ENCODE measurements at regions not wholly inside any gene's neighbourhood (a gene's known extent, or its start where the extent isn't known, plus 50 kb on each side); places are given as distances from the start of the nearest gene placed in this dataset.

DNA sequence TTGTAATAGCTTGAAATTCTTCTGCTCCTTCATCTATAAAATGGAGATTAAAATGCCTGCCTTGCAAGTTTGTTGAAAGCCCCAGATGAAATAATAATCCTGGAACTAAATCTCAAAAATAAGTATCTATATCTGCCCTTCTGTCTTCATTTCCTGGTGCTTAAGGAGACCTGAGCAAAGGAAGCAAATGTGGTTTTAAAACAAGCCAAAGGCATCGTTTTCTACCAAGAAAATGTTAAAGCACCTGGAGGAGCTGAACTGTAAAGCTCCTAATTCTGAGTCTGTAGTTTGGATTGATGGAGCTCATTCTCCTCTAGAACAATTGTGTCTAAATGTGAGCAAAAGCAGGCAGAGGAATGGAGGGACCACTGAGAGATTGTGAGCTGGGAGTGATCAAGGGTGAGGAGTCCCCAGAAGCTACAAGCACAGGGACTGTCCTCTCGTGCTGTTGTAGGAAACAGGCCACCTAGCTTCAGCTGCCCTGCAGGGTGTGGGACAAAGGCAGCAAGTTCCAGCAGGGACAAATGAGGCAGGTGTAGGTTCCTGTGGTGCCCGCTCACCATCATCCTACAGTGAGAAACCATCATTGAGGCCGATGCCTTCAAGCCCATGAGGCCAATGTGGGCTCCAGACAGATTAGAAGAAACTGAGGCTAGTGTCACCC lies 420.7 kb upstream of the TRIB2 start:
- no peaks in the 10 kb centered on the region for H3K27me3 Mint-ChIP-seq
- H3K9me3 Mint-ChIP-seq (ENCODE audit: insufficient read depth) = no peaks in the 10 kb centered on the region
- 73% methylated on average over 4 of the region's 4 CpGs for WGBS (ENCODE audit: insufficient coverage)
- Histone ChIP-seq H4K20me1 (ENCODE audit: control insufficient read depth, insufficient read depth, low read length, poor library complexity, severe bottlenecking) (no peaks in the 10 kb centered on the region), H3K27me3 (replicated peaks in 1 of 4; ENCODE audit: control extremely low read depth in 1 of 4, control insufficient read depth in 3 of 4, insufficient read depth in 4 of 4, low read length in 3 of 4) (no peaks in the 10 kb centered on the region), H3K4me3 (ENCODE audit: control extremely low read depth in 1 of 5, extremely low read depth in 1 of 5, insufficient read depth in 1 of 5, low read depth in 2 of 5, low read length in 4 of 5) (no peak overlapping the region), H3K9ac (ENCODE audit: low read length) (no peak overlapping the region), H3K4me2 (replicated peaks; ENCODE audit: low read depth, low read length, poor library complexity, severe bottlenecking) (no peak overlapping the region), H2AFZ (ENCODE audit: insufficient read depth, low read depth, low read length, poor library complexity, severe bottlenecking) (no peak overlapping the region), H3K36me3 (replicated peaks in 1 of 2; ENCODE audit: control extremely low read depth in 1 of 2, control insufficient read depth in 1 of 2, extremely low read depth in 1 of 2, insufficient read depth in 2 of 2, low read length in 1 of 2) (no peaks in the 10 kb centered on the region), H3K4me1 (ENCODE audit: control insufficient read depth in 2 of 2, insufficient read depth in 2 of 2, low read length in 2 of 2) (no peaks in the 10 kb centered on the region), H3K27ac (ENCODE audit: low read length in 2 of 2) (no peak overlapping the region), H3K9me3 (ENCODE audit: control extremely low read depth in 1 of 3, control insufficient read depth in 2 of 3, insufficient read depth in 1 of 3, low read length in 2 of 3) (peaks cover 0 to 3% (median 3%) of the 10 kb centered on the region in 3 donors), H3K79me2 (ENCODE audit: control insufficient read depth, insufficient read depth, low read length) (no peaks in the 10 kb centered on the region)
- TF ChIP-seq, protein P1, sequence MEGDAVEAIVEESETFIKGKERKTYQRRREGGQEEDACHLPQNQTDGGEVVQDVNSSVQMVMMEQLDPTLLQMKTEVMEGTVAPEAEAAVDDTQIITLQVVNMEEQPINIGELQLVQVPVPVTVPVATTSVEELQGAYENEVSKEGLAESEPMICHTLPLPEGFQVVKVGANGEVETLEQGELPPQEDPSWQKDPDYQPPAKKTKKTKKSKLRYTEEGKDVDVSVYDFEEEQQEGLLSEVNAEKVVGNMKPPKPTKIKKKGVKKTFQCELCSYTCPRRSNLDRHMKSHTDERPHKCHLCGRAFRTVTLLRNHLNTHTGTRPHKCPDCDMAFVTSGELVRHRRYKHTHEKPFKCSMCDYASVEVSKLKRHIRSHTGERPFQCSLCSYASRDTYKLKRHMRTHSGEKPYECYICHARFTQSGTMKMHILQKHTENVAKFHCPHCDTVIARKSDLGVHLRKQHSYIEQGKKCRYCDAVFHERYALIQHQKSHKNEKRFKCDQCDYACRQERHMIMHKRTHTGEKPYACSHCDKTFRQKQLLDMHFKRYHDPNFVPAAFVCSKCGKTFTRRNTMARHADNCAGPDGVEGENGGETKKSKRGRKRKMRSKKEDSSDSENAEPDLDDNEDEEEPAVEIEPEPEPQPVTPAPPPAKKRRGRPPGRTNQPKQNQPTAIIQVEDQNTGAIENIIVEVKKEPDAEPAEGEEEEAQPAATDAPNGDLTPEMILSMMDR (IDR thresholded peaks at IDR 0.05) = no peak
- TF ChIP-seq EZH2 (IDR thresholded peaks at IDR 0.05; ENCODE audit: borderline replicate concordance, insufficient read depth, low read depth, low read length, poor library complexity, severe bottlenecking) = no peak
- DNase-seq (no peak), ATAC-seq (ENCODE audit: low read depth) (no peak)
- H3K27ac Mint-ChIP-seq = no peak overlapping the region
- ChIA-PET CTCF (no interaction called here), POLR2A (no interaction called here)
- H3K4me1 Mint-ChIP-seq = peaks cover 1% of the 10 kb centered on the region
- intact Hi-C loops (cut with micrococcal nuclease) = no loop called here
- H3K4me3 Mint-ChIP-seq = no peak overlapping the region

GRCh38 chr2:12296915-12297314 lies 419.8 kb upstream of the TRIB2 start:
- ATAC-seq (ENCODE audit: low read depth) = no peak
- POLR2A ChIA-PET = no interaction called here
- intact Hi-C loops (cut with micrococcal nuclease) = no loop called here
- no peak overlapping the region for H3K9ac ChIP-seq (ENCODE audit: low read length)
- CTCF ChIA-PET = no interaction called here
- no peak overlapping the region for H2AFZ ChIP-seq (ENCODE audit: insufficient read depth, low read depth, low read length, poor library complexity, severe bottlenecking)
- no peaks in the 10 kb centered on the region for H4K20me1 ChIP-seq (ENCODE audit: control insufficient read depth, insufficient read depth, low read length, poor library complexity, severe bottlenecking)
- Mint-ChIP-seq H3K4me3 (no peak overlapping the region), H3K27me3 (no peaks in the 10 kb centered on the region), H3K27ac (no peak overlapping the region), H3K9me3 (ENCODE audit: insufficient read depth) (no peaks in the 10 kb centered on the region), H3K4me1 (peaks cover 3% of the 10 kb centered on the region)
- no peak overlapping the region for H3K4me2 ChIP-seq (replicated peaks; ENCODE audit: low read depth, low read length, poor library complexity, severe bottlenecking)
- no peak for DNase-seq
- H3K27ac ChIP-seq (ENCODE audit: low read length in 2 of 2) = no peak overlapping the region
- no peaks in the 10 kb centered on the region for H3K79me2 ChIP-seq (ENCODE audit: control insufficient read depth, insufficient read depth, low read length)
- H3K27me3 ChIP-seq (replicated peaks in 1 of 4; ENCODE audit: control extremely low read depth in 1 of 4, control insufficient read depth in 3 of 4, insufficient read depth in 4 of 4, low read length in 3 of 4) = no peaks in the 10 kb centered on the region
- H3K36me3 ChIP-seq (replicated peaks in 1 of 2; ENCODE audit: control extremely low read depth in 1 of 2, control insufficient read depth in 1 of 2, extremely low read depth in 1 of 2, insufficient read depth in 2 of 2, low read length in 1 of 2) = no peaks in the 10 kb centered on the region
- TF ChIP-seq, protein P1 (IDR thresholded peaks at IDR 0.05) = no peak
- TF ChIP-seq EZH2 (IDR thresholded peaks at IDR 0.05; ENCODE audit: borderline replicate concordance, insufficient read depth, low read depth, low read length, poor library complexity, severe bottlenecking) = no peak
- no peak overlapping the region for H3K4me3 ChIP-seq (ENCODE audit: control extremely low read depth in 1 of 5, extremely low read depth in 1 of 5, insufficient read depth in 1 of 5, low read depth in 2 of 5, low read length in 4 of 5)
- H3K4me1 ChIP-seq (ENCODE audit: control insufficient read depth in 2 of 2, insufficient read depth in 2 of 2, low read length in 2 of 2) = no peaks in the 10 kb centered on the region
- H3K9me3 ChIP-seq (ENCODE audit: control extremely low read depth in 1 of 3, control insufficient read depth in 2 of 3, insufficient read depth in 1 of 3, low read length in 2 of 3) = peaks cover 0 to 3% (median 3%) of the 10 kb centered on the region in 3 donors

Measured in B cell (primary cell).